AG09319 (cell line): ENCODE measurements at regions not wholly inside any gene's neighbourhood (a gene's known extent, or its start where the extent isn't known, plus 50 kb on each side); places are given as distances from the start of the nearest gene placed in this dataset.

Experiments
- DNase-seq: peaks from one replicate; pipeline ENCODE4 v3.0.0-alpha.2; 2010; ENCODE audit warnings: low read depth; ENCODE audit errors: extremely low read depth
- TF ChIP-seq, protein P1 (sequence below): IDR thresholded peaks from 2 replicates; pipeline ENCODE4 v1.5.1; 2011; ENCODE audit warnings: low read depth, mild to moderate bottlenecking, inconsistent platforms, low read length, moderate library complexity

DNA sequence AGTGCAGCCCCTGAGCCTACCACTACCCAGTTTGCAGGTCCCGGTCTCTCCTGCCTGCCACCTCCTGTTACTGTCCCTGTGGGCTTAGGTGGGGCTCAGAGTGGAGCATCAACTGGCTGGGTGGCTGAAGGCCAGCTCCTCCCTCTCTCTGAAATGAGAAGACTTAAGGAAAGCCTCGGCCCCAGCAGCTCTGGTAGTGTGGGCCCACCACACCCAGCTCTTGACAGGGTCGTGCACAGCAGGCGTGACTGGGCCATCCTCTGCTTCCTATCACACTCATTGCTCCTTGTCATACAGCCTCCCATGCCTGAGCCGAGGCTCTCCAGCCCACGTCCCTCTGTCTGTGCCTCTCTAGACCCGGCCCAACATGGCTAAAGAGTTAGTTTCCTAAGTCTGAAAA lies 142.7 kb upstream of the LINGO1 start:
- TF ChIP-seq, protein P1, sequence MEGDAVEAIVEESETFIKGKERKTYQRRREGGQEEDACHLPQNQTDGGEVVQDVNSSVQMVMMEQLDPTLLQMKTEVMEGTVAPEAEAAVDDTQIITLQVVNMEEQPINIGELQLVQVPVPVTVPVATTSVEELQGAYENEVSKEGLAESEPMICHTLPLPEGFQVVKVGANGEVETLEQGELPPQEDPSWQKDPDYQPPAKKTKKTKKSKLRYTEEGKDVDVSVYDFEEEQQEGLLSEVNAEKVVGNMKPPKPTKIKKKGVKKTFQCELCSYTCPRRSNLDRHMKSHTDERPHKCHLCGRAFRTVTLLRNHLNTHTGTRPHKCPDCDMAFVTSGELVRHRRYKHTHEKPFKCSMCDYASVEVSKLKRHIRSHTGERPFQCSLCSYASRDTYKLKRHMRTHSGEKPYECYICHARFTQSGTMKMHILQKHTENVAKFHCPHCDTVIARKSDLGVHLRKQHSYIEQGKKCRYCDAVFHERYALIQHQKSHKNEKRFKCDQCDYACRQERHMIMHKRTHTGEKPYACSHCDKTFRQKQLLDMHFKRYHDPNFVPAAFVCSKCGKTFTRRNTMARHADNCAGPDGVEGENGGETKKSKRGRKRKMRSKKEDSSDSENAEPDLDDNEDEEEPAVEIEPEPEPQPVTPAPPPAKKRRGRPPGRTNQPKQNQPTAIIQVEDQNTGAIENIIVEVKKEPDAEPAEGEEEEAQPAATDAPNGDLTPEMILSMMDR = no peak
- DNase-seq = no peak

DNA sequence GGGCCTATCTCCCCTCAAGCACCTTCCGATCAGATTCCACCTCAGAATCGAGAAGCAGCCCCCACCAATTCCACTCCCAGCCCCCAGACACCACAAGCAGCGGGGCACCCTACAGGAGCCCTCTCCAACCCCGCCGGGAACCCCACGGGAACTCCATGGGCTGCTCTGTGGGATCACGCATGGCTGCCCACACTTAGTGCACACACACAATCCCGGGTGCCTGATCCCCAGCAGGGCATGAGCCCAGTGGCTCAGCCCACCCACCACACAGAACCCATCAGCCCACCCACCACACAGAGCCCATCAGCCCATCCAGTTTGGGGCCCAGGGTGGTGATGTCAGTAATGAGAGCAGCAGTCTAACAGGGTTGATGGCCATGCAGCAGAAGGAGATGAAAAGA lies 141.6 kb upstream of the LINGO1 start:
- no peak for DNase-seq

DNA sequence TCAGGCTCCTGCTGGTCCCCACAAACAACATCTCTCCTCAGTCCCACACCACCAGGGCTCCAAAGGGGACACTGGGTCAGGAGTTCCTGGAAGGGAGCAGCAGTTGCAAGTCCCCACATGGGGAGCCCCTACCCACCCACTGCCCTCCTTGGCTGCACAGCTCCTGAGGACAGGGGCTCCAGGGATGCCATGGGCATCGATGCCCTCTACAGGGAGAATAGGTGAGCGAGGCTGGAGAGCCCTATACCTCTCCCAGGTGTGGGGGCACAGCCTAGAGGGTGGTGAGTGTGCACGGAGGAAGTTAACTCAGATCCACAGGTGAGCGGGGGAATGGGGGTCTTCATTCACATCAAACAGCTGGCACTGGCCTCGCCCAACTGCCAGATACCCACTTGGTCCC lies 141.2 kb upstream of the LINGO1 start:
- DNase-seq = no peak
- TF ChIP-seq, protein P1 = no peak

More for the DNA sequence above, 141.6 kb upstream of the LINGO1 start:
- TF ChIP-seq, protein P1 = no peak

DNA sequence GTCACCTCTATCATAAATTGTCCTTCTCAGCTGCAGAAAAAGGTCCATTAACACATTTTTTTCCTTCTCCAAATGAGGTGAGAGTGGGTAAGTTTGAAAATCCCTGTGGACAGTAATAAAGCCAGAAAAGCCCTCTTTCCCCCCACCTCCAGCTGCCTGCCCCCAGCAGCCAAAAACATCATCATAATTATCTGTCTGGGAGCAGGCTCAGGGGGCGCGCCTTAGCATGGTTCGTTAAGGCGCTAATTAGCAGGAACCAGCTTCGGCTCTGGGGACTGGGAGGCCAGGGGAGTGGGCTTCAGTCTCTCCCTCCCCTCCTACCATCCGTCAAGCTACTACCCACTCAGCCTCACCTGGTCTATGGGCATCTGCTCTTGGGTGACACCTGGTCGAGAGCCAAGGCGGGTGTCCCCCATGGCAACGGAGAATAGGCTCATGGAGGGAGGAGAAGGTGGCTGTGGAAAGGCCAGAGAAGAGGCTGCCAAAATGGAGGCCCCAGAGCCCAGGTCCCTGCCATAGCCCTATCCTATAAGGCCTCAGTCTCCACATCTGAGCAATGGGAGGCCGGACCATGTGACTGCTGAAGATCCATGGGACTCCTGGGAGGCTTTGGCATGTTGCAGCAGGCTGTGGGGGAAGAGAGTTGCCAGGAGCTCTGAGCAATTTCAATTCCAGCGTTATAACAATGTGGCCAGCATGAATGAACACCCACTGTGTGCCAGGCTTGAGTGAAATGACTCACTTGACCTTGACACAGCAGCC lies 140.1 kb upstream of the LINGO1 start:
- no peak for DNase-seq
- TF ChIP-seq, protein P1 = no peak

DNA sequence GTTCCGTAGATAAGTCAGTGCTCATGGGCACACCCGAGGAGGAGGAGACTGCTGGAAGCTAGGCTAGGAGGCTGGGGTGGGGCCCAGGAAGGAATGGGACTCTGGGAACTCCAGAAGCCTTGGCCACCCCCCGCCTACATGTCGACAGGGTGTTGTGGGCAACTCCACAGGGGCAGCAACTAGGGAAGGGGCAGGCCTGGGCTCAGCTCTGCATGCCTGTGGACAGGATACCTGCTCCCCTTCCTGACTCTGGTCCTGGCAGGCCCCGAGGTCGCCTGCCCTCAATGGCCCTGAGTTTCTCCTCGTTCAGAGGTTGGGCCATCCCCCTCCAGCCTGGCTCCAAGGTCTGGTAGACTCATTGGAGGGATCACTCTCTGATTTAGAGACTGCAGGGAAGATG lies 138.9 kb upstream of the LINGO1 start:
- no peak for DNase-seq
- TF ChIP-seq, protein P1 = no peak

DNA sequence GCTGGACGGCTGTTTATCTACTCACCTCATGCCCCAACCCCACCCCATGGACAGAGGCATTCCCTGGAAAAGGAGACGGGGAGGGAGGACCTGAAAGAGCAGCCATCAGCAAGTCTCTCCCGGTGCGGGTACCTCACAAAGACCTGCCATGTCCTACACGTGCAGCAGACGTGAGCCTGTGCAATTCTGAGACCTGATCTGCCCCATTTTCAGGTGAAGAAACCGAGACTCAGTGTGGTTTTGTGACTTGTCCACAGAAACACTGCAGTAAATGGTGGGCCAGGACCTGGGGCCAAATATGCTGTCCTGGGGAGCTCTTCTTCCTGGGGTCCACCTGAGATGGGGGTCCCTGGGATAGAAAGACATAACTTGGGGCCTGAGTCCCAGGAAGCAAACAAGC lies 137.0 kb upstream of the LINGO1 start:
- DNase-seq = no peak
- TF ChIP-seq, protein P1 = no peak

DNA sequence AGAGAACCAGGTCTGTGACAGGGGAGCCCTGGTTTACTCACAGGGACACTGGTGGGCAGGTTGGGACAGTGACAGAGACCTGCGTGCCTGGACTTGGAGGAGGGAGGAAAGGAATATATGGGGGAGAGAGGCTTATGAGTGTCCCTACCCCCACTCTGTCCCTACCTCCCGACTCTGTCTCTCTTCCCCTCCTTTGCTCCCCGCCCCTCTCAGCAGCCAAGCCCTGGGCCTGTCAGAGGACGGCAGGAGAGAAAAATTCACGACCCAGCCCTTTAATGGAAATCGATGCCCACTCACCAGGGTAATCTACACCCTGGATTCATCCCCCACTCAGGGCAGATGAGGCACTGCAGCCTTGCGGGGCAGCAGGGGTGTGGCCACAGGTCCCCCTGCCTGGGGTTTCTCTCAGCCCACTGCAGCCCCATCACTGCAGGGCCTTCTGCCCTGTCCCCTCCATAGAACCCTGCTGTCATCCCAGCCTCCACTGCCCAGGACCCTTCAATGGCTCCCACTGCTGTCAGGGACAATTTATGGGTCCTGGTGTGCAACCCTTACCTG lies 135.9 kb upstream of the LINGO1 start:
- TF ChIP-seq, protein P1 = no peak

More for the DNA sequence above, 135.9 kb upstream of the LINGO1 start:
- no peak for DNase-seq
